Astrocyte (in vitro differentiated cells and primary cell): ENCODE measurements at regions not wholly inside any gene's neighbourhood (a gene's known extent, or its start where the extent isn't known, plus 50 kb on each side); places are given as distances from the start of the nearest gene placed in this dataset.

Experiments used
- DNase-seq: peaks from one replicate; pipeline ENCODE4 v3.0.0-alpha.2; 2010; ENCODE audit warnings: low read depth
- FAIRE-seq: peaks from 2 replicates; lab custom pipeline; 2011; peaks lifted over from hg19 to GRCh38; lab: Jason Lieb, UNC
- H2AFZ ChIP-seq: 2 replicates; pipeline ENCODE4 v1.6.0; 2012; ENCODE audit warnings: low read depth, low read length, inconsistent platforms
- H3K27ac ChIP-seq: 2 replicates; pipeline ENCODE4 v1.5.1; 2011; ENCODE audit warnings: low read depth, low read length, inconsistent platforms
- H3K27me3 ChIP-seq: 2 replicates; pipeline ENCODE4 v1.6.0; 2011; ENCODE audit warnings: low read length, inconsistent platforms; ENCODE audit not compliant: insufficient read depth
- H3K36me3 ChIP-seq: 2 replicates; pipeline ENCODE4 v1.5.1; 2011; ENCODE audit warnings: low read length, inconsistent platforms; ENCODE audit not compliant: insufficient read depth
- H3K4me1 ChIP-seq: 2 replicates; pipeline ENCODE4 v1.5.1; 2011; ENCODE audit warnings: low read length, inconsistent platforms; ENCODE audit not compliant: insufficient read depth
- H3K4me2 ChIP-seq: 2 replicates; pipeline ENCODE4 v1.6.0; 2012; ENCODE audit warnings: low read length, inconsistent platforms
- H3K4me3 ChIP-seq: 2 replicates; pipeline ENCODE4 v1.5.1; 2011; ENCODE audit warnings: low read depth, mild to moderate bottlenecking, low read length, inconsistent platforms; ENCODE audit not compliant: insufficient read depth
- H3K79me2 ChIP-seq: 2 replicates; pipeline ENCODE4 v1.6.0; 2012; ENCODE audit warnings: mild to moderate bottlenecking, low read length, inconsistent platforms; ENCODE audit not compliant: insufficient read depth
- H3K9ac ChIP-seq: 2 replicates; pipeline ENCODE4 v1.6.0; 2012; ENCODE audit warnings: mild to moderate bottlenecking, low read length, inconsistent platforms
- H3K9me3 ChIP-seq: 2 replicates; pipeline ENCODE4 v1.5.1; 2012; ENCODE audit warnings: low read depth, mild to moderate bottlenecking, low read length, inconsistent platforms; ENCODE audit not compliant: insufficient read depth
- H4K20me1 ChIP-seq: 2 replicates; pipeline ENCODE4 v1.6.0; 2012; ENCODE audit warnings: low read length, inconsistent platforms; ENCODE audit not compliant: insufficient read depth
- H3K27ac Mint-ChIP-seq: one replicate; pipeline ENCODE4 v1.8.0; 2021; ENCODE audit warnings: mild to moderate bottlenecking, mixed read lengths; ENCODE audit not compliant: unreplicated experiment
- H3K27me3 Mint-ChIP-seq: one replicate; pipeline ENCODE4 v1.8.0; 2021; ENCODE audit warnings: low read depth, mixed read lengths; ENCODE audit not compliant: unreplicated experiment
- H3K36me3 Mint-ChIP-seq: one replicate; pipeline ENCODE4 v1.8.0; 2021; ENCODE audit warnings: low read depth, mixed read lengths; ENCODE audit not compliant: unreplicated experiment
- H3K4me1 Mint-ChIP-seq: one replicate; pipeline ENCODE4 v1.8.0; 2021; ENCODE audit warnings: low read depth, mixed read lengths; ENCODE audit not compliant: unreplicated experiment
- H3K4me3 Mint-ChIP-seq: one replicate; pipeline ENCODE4 v1.8.0; 2021; ENCODE audit warnings: mild to moderate bottlenecking, moderate library complexity, mixed read lengths; ENCODE audit not compliant: unreplicated experiment
- H3K9me3 Mint-ChIP-seq: one replicate; pipeline ENCODE4 v1.8.0; 2021; ENCODE audit warnings: mild to moderate bottlenecking, mixed read lengths; ENCODE audit not compliant: unreplicated experiment
- CTCF ChIP-seq: IDR thresholded peaks from 2 replicates; pipeline ENCODE4 v1.5.1; 2011; ENCODE audit warnings: low read depth, mild to moderate bottlenecking, inconsistent platforms, low read length, moderate library complexity; ENCODE audit not compliant: insufficient read depth
- EZH2 ChIP-seq: IDR thresholded peaks from 2 replicates; pipeline ENCODE4 v1.6.1; 2012; ENCODE audit warnings: mild to moderate bottlenecking, low read length, inconsistent platforms; ENCODE audit not compliant: insufficient read depth

DNA sequence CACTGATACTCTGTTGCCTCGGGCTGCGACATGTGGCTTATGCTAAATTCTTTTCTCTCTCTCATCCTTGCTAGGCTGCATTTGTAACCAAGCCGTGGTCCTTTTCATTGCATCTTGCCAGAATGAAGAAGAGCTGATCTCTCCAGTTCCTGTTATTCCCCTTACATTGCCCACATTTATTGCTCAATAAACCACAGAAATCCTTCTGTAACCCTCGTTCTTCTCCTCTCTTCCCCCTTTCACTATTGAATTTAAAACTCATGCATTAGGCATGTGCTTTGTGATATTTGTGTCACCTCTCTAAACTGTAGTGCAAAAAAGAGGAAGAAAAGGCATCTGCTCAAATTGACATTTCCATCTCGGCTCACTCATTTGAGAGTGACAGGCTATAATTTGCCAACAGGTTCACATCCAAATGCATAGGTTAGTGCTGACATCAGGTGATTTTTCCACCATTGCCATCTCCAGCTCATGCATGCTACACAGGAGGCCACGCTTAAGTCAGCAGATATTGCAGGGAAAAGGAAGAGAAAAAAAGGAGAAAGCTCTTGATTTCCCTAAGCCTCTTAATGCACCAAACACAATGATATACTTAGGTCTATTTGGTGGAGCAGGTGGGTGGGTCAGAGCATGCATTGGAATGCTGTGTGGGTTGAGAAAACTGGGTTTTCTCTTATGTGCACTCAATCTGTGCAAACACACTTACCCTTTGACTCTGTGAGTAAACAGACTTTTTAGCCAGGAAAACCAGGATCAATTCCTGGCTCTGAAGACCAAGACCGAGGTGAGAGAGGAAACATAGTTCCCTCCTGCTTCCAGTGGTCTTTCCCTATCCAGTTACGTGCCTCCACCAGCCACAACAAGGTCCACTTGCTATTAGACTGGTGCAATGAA lies 642.7 kb downstream of the HS3ST4 start:
- no peak overlapping the region for H3K4me3 Mint-ChIP-seq
- FAIRE-seq = no peak
- TF ChIP-seq EZH2 (no peak), CTCF (no peak)

GRCh38 chr16:26335236-26335853 lies 643.6 kb downstream of the HS3ST4 start:
- H3K9me3 ChIP-seq = no peaks in the 10 kb centered on the region
- no peaks in the 10 kb centered on the region for H3K4me1 Mint-ChIP-seq
- H3K4me3 Mint-ChIP-seq = no peak overlapping the region
- H3K9ac ChIP-seq = no peak overlapping the region
- H3K27ac Mint-ChIP-seq = no peak overlapping the region
- no peak for TF ChIP-seq CTCF
- TF ChIP-seq EZH2 = no peak
- no peak overlapping the region for H3K4me2 ChIP-seq
- no peaks in the 10 kb centered on the region for H3K4me1 ChIP-seq
- DNase-seq (no peak), FAIRE-seq (no peak)
- no peaks in the 10 kb centered on the region for H4K20me1 ChIP-seq
- no peaks in the 10 kb centered on the region for H3K79me2 ChIP-seq
- H3K36me3 ChIP-seq = no peaks in the 10 kb centered on the region
- H3K27ac ChIP-seq = no peak overlapping the region
- H2AFZ ChIP-seq = no peak overlapping the region
- no peaks in the 10 kb centered on the region for H3K27me3 ChIP-seq
- no peak overlapping the region for H3K4me3 ChIP-seq
- H3K36me3 Mint-ChIP-seq = no peaks in the 10 kb centered on the region
- peaks cover 2% of the 10 kb centered on the region for H3K27me3 Mint-ChIP-seq
- H3K9me3 Mint-ChIP-seq = peaks cover 4% of the 10 kb centered on the region

More for the DNA sequence above, 642.7 kb downstream of the HS3ST4 start:
- Histone ChIP-seq H3K4me2 (no peak overlapping the region), H3K9ac (no peak overlapping the region), H3K36me3 (no peaks in the 10 kb centered on the region), H3K27ac (no peak overlapping the region), H3K79me2 (no peaks in the 10 kb centered on the region), H3K27me3 (no peaks in the 10 kb centered on the region), H3K4me1 (no peaks in the 10 kb centered on the region), H4K20me1 (no peaks in the 10 kb centered on the region), H3K4me3 (no peak overlapping the region), H2AFZ (no peak overlapping the region), H3K9me3 (no peaks in the 10 kb centered on the region)
- Mint-ChIP-seq H3K27me3 (peaks cover 2% of the 10 kb centered on the region), H3K36me3 (no peaks in the 10 kb centered on the region), H3K9me3 (peaks cover 5% of the 10 kb centered on the region), H3K4me1 (no peaks in the 10 kb centered on the region), H3K27ac (no peak overlapping the region)
- no peak for DNase-seq

DNA sequence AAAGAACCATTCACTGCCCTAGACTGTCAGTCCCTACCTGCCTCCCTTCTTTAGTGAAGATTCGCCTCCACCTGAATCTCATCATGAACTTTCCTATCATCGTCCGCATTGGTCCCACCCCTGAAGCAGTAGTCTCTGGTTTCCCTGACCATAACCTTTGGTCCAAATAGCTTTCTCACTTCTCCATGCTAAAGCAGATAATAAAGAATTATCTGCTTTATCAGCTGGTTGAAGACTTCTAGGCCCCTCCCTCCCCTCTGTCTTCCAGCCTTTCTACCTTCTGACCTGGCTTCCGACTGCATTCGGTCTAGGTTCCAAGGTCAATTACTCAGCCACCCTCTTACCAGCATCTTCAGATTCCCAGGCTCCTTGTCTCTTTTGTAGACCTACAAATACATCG lies 650.9 kb downstream of the HS3ST4 start:
- H3K9me3 Mint-ChIP-seq = no peaks in the 10 kb centered on the region

More for the DNA sequence above, 650.9 kb downstream of the HS3ST4 start:
- no peak overlapping the region for H3K4me3 ChIP-seq
- Mint-ChIP-seq H3K27me3 (peaks cover 5% of the 10 kb centered on the region), H3K4me3 (no peak overlapping the region), H3K4me1 (no peaks in the 10 kb centered on the region), H3K27ac (no peak overlapping the region), H3K36me3 (no peaks in the 10 kb centered on the region)
- no peak overlapping the region for H3K9ac ChIP-seq
- FAIRE-seq (no peak), DNase-seq (no peak)
- no peaks in the 10 kb centered on the region for H3K4me1 ChIP-seq
- H3K79me2 ChIP-seq = no peaks in the 10 kb centered on the region
- H4K20me1 ChIP-seq = no peaks in the 10 kb centered on the region
- no peaks in the 10 kb centered on the region for H3K36me3 ChIP-seq
- no peak overlapping the region for H3K4me2 ChIP-seq
- H2AFZ ChIP-seq = no peak overlapping the region
- TF ChIP-seq EZH2 (no peak), CTCF (no peak)
- no peak overlapping the region for H3K27ac ChIP-seq
- H3K27me3 ChIP-seq = no peaks in the 10 kb centered on the region
- peaks cover 8% of the 10 kb centered on the region for H3K9me3 ChIP-seq
